Common myeloid progenitor, CD34-positive (primary cell): ENCODE measurements at regions not wholly inside any gene's neighbourhood (a gene's known extent, or its start where the extent isn't known, plus 50 kb on each side); places are given as distances from the start of the nearest gene placed in this dataset.

Source experiments
- CTCF ChIA-PET: fragments of 350-600 bp; sonication (Branson Sonifier 250); formaldehyde crosslinking; loops from one replicate; lab custom pipeline; 2021; ENCODE audit warnings: antibody characterized with exemption; lab: Charles Lee
- POLR2A ChIA-PET: fragments of 350-600 bp; sonication (Branson Sonifier 250); formaldehyde crosslinking; loops from one replicate; lab custom pipeline; 2021; ENCODE audit warnings: antibody characterized with exemption; lab: Charles Lee
- DNase-seq, 3 donors: peaks; one replicate each; pipeline versions ENCODE4 v3.0.0 to v3.0.0-alpha.2; 2013
- H3K27ac ChIP-seq, 2 experiments: 1 replicate in 1 of 2; 2 replicates in 1 of 2; pipeline ENCODE4 v1.7.0; 2013; ENCODE audit warnings: inconsistent platforms in 2 of 2, low read length in 2 of 2, mild to moderate bottlenecking in 2 of 2, low read depth in 1 of 2, moderate library complexity in 1 of 2; ENCODE audit not compliant: severe bottlenecking in 2 of 2, insufficient read depth in 1 of 2, poor library complexity in 1 of 2
- H3K27me3 ChIP-seq, 5 experiments: replicated peaks in 2 of 5; 1 replicate in 3 of 5; 2 replicates in 2 of 5; pipeline versions ENCODE4 v1.6.1 to v1.7.0; 2013; ENCODE audit warnings: low read length in 4 of 5, mild to moderate bottlenecking in 2 of 5, moderate library complexity in 2 of 5, inconsistent platforms in 1 of 5; ENCODE audit not compliant: insufficient read depth in 5 of 5, control insufficient read depth in 4 of 5
- H3K36me3 ChIP-seq, 4 experiments: 1 replicate in 2 of 4; 2 replicates in 2 of 4; pipeline versions ENCODE4 v1.6.1 to v1.7.0; 2013; ENCODE audit warnings: low read length in 3 of 4, control low read depth in 1 of 4, mild to moderate bottlenecking in 1 of 4; ENCODE audit not compliant: control insufficient read depth in 4 of 4, insufficient read depth in 4 of 4
- H3K4me1 ChIP-seq, 4 experiments: 1 replicate in 3 of 4; 2 replicates in 1 of 4; pipeline versions ENCODE4 v1.6.1 to v1.7.1; 2013; ENCODE audit warnings: low read length in 3 of 4, mild to moderate bottlenecking in 3 of 4, control low read depth in 1 of 4, inconsistent platforms in 1 of 4, moderate library complexity in 1 of 4; ENCODE audit not compliant: control insufficient read depth in 4 of 4, insufficient read depth in 4 of 4; ENCODE audit errors: control extremely low read depth in 1 of 4
- H3K4me3 ChIP-seq, 7 experiments: 1 replicate in 4 of 7; 2 replicates in 3 of 7; pipeline versions ENCODE4 v1.5.1 to v1.7.0; 2013; ENCODE audit warnings: mild to moderate bottlenecking in 7 of 7, low read length in 6 of 7, moderate library complexity in 6 of 7, inconsistent platforms in 2 of 7, low read depth in 2 of 7, control low read depth in 1 of 7; ENCODE audit not compliant: insufficient read depth in 4 of 7, control insufficient read depth in 1 of 7; ENCODE audit errors: extremely low read depth in 1 of 7
- H3K9me3 ChIP-seq, 5 experiments: 1 replicate in 4 of 5; 2 replicates in 1 of 5; pipeline versions ENCODE4 v1.6.1 to v1.7.1; 2013; ENCODE audit warnings: low read length in 4 of 5, mild to moderate bottlenecking in 2 of 5, inconsistent platforms in 1 of 5, low read depth in 1 of 5, moderate library complexity in 1 of 5; ENCODE audit not compliant: control insufficient read depth in 4 of 5, insufficient read depth in 2 of 5; ENCODE audit errors: control extremely low read depth in 1 of 5
- WGBS: methylation state at CpG from one replicate; pipeline ENCODE4 v1.1.5; 2013; ENCODE audit not compliant: insufficient coverage; 5-methylcytosine and 5-hydroxymethylcytosine counted together

DNA sequence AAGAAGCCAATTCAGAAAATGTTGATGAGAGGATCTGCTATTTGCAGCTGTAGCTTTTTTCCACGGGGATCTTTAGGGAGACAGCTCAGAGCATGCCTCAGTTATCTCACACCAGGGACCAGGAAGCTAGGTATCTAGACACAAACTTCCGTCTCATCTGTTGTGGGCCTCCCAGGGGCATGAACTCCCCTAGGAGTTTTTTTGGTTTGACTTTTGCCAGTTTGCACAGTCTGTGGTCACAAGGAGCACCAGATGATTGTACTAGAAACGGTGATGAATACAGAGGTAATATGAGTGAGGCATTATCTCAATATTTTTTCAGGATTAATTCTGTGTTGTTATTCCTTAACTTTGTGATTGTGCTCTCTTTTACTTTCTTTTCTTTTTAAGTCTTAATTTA is 533.2 kb upstream of the SEMA6A start:
- Histone ChIP-seq H3K27me3 (no peaks in the 10 kb centered on the region), H3K36me3 (no peaks in the 10 kb centered on the region), H3K4me1 (no peaks in the 10 kb centered on the region), H3K4me3 (no peak overlapping the region), H3K27ac (no peak overlapping the region), H3K9me3 (peaks cover 0 to 1% (median 0%) of the 10 kb centered on the region in 5 experiments)
- no peak for DNase-seq
- CTCF ChIA-PET = no interaction called here
- WGBS = 69% methylated on average over 3 of the region's 3 CpGs
- POLR2A ChIA-PET = no interaction called here

DNA sequence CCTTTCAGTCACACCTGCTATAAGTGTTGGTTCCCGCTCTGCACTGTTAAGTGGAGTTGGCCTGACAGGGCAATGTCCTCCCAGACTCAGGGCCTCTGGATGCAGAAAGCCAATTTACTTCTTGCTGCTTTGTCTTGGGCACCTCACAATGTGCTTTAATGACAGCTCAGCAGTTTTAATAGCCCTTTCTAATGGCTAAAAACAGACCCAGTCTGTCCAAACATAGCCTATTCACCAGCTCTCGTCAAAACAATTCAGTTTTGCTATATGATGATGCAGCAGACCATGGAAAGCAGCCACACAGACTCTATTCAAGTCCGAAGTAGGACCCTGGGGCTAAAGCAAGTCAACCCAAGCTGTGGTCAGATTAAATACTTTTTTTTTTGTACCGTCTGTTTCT is 529.1 kb upstream of the SEMA6A start:
- no peak for DNase-seq
- WGBS = 100% methylated on average over 3 of the region's 4 CpGs
- no peaks in the 10 kb centered on the region for H3K9me3 ChIP-seq
- H3K36me3 ChIP-seq = no peaks in the 10 kb centered on the region
- H3K27me3 ChIP-seq = no peaks in the 10 kb centered on the region
- ChIA-PET POLR2A (no interaction called here), CTCF (no interaction called here)
- H3K4me3 ChIP-seq = no peak overlapping the region
- no peaks in the 10 kb centered on the region for H3K4me1 ChIP-seq
- no peak overlapping the region for H3K27ac ChIP-seq

DNA sequence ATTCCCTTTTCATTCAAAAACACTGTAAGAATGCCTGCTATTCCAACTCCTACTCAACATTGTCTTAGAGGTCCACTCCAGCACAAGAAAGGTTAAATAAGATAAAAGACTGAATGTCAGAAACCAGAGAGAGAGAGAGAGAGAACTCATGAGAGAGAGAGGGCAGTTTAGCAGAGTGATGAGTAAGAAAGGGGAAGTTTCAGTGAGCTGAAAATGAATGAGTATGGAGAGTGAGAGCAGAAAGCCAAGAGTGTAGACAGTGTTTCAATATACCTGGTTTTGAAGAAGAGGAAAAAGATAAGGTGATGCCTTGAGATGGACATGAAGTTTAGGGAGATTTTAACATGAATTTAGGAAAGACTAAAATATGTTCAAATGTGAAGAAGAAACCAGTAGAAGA is 528.0 kb upstream of the SEMA6A start:
- ChIA-PET POLR2A (no interaction called here), CTCF (no interaction called here)
- H3K4me3 ChIP-seq = no peak overlapping the region
- H3K27me3 ChIP-seq = no peaks in the 10 kb centered on the region
- no peaks in the 10 kb centered on the region for H3K36me3 ChIP-seq
- no peaks in the 10 kb centered on the region for H3K9me3 ChIP-seq
- H3K4me1 ChIP-seq = no peaks in the 10 kb centered on the region
- H3K27ac ChIP-seq = no peak overlapping the region
- DNase-seq = no peak

DNA sequence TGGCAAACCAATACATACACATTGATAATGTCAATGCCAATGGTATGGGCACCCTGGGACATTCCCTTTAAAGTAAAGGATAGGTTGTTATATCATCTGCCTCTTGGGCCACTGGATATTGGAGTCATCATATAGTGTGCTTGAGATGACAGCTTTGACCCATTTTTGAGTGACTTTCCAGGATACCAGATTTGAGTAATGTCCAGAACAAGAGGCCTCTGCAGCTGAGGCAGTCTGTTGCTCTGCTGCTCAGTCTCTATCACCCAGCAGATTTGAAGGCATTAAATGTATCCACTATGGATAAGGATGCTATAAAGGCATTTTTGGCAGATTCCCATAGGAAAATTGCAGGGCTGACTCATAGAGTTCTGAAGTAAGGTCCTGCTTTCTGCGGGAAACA is 525.6 kb upstream of the SEMA6A start:
- Histone ChIP-seq H3K36me3 (no peaks in the 10 kb centered on the region), H3K9me3 (no peaks in the 10 kb centered on the region), H3K27ac (no peak overlapping the region), H3K4me3 (no peak overlapping the region), H3K4me1 (no peaks in the 10 kb centered on the region), H3K27me3 (no peaks in the 10 kb centered on the region)
- CTCF ChIA-PET = no interaction called here
- POLR2A ChIA-PET = no interaction called here
- DNase-seq = no peak
- WGBS = 100% methylated on average over 1 of the region's 1 CpG

DNA sequence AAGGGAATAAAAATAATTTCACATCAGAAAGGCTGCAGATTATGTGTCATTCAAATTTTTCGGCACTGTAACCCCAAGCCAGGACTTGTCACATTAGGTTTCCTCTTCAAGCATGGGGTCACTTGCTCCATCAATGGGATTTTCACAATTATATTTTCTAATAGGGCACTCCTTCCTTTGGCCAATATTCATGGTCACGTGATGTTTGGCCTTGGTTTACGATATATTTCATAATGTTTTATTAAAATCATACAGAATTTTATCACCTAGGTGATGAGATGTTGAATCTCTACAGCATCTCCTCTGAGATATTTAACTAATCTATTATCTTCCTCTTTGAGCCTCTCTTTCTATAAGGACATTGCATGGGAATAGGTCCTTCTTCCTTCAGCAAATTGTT is 523.5 kb upstream of the SEMA6A start:
- DNase-seq = no peak
- H3K36me3 ChIP-seq = no peaks in the 10 kb centered on the region
- WGBS = 88% methylated on average over 1 of the region's 3 CpGs
- H3K9me3 ChIP-seq = no peaks in the 10 kb centered on the region
- H3K4me1 ChIP-seq = no peaks in the 10 kb centered on the region
- no peak overlapping the region for H3K4me3 ChIP-seq
- POLR2A ChIA-PET = no interaction called here
- no peak overlapping the region for H3K27ac ChIP-seq
- CTCF ChIA-PET = no interaction called here
- H3K27me3 ChIP-seq = no peaks in the 10 kb centered on the region

DNA sequence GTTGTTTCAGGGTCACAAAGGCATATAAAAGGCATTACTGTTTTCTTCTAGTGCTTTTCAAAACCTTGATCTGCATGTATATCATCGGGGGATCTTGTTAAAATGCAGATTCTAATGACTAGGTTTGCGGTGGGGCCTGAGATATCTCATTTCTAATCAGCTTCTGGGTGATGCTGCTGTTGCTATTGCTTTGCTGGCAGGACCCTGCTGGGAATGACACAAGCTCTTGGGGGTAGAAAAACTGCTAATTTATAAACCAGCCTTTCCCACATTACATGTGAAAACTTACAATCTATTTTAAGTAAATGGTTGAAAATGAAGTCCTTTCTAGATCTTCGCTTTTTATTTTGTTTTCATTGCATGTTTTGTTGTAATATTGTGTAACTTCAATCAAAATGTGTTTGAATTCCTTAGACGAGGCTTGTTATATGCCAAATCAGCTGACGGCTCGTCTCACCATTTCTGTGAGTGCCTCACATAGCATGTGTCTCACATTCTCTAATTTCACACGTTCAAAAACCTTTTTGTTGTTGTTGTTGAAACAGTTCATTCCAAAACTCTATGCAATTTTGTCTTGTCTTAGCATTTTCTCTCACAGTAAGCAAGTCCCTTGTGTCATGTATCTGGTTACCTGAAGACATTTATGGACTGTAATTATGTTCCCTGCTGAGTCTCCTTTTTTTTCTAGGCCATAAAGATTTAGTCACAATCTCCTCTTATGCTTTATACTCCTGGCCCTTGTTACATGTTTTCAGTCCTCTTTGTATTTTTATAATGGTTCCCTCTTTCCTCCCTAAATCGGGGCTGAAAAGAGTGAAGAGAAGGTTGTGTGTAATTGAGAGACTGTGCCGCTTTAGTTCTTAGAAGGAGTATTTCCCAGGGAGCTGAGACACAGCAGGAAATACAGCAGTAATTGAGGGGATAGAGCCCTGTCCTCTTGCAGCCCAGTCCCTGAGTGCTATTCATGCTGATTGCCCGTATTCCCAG is 521.0 kb upstream of the SEMA6A start:
- H3K27ac ChIP-seq = no peak overlapping the region
- H3K27me3 ChIP-seq = no peaks in the 10 kb centered on the region
- H3K9me3 ChIP-seq = no peaks in the 10 kb centered on the region
- 85% methylated on average over 4 of the region's 10 CpGs for WGBS
- no peak overlapping the region for H3K4me3 ChIP-seq
- ChIA-PET POLR2A (no interaction called here), CTCF (no interaction called here)
- H3K4me1 ChIP-seq = no peaks in the 10 kb centered on the region
- no peak for DNase-seq
- no peaks in the 10 kb centered on the region for H3K36me3 ChIP-seq

DNA sequence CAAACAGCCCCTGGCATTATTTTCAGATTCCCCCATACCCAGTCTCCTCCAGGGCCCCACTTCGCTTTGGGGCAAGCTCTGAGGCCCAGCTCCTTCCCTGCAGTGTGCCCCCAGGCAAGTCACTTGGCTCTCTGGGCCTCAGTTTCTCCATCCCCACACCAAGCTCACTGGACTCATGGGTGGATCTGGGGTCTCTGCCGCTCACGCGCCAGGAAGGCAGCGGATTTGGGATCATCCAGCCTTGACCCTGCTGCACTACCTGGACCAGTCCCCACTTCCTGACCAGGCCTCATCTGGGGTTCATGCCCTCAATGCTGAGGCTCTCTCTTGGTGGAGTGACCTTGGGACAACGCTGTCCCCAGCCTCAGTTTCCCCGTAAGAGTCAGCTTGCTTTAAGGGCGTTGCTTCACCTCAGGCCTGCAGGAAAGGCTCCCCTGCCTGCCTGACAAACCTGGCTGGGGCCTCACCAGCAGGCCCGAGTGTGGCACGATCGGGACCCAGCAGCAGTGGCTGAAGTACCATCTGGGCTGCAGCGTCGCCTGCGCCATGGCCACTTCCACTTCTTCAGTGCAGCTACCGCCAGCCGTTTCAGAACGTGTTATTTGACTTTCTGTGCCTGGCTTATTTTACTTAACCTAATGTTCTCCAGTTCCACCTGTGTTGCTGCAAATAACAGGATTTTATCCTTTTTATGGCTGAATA is 519.6 kb upstream of the SEMA6A start:
- H3K36me3 ChIP-seq = no peaks in the 10 kb centered on the region
- H3K27me3 ChIP-seq = no peaks in the 10 kb centered on the region
- ChIA-PET POLR2A (no interaction called here), CTCF (no interaction called here)
- no peaks in the 10 kb centered on the region for H3K9me3 ChIP-seq
- H3K4me3 ChIP-seq = no peak overlapping the region
- no peaks in the 10 kb centered on the region for H3K4me1 ChIP-seq
- H3K27ac ChIP-seq = no peak overlapping the region
- no peak for DNase-seq
- WGBS = over 99% methylated on average over 17 of the region's 17 CpGs
